Motor neuron (in vitro differentiated cells): ENCODE measurements at regions not wholly inside any gene's neighbourhood (a gene's known extent, or its start where the extent isn't known, plus 50 kb on each side); places are given as distances from the start of the nearest gene placed in this dataset.
A peak's percentile ranks its signal among the peaks of the same experiment; 100 is the strongest.

Experiments
- ATAC-seq, 8 experiments: fragments of 200-7000 bp; cut with Tn5 transposase; replicated peaks in 6 of 8; 2 replicates each; pipeline ENCODE4 v1.8.0; 2021; ENCODE audit warnings: mild to moderate bottlenecking in 8 of 8, moderate library complexity in 8 of 8
- H3K27ac ChIP-seq, 2 donors: fragments of 250-450 bp; sonication (Bioruptor Pico); 2 replicates each; pipeline ENCODE4 v1.9.0; 2021; ENCODE audit warnings: antibody characterized with exemption in 2 of 2, mild to moderate bottlenecking in 2 of 2, moderate library complexity in 1 of 2
- H3K4me1 ChIP-seq, 2 donors: fragments of 250-450 bp; sonication (Bioruptor Pico); replicated peaks in 1 of 2; 2 replicates each; pipeline ENCODE4 v1.6.1; 2021; ENCODE audit warnings: antibody characterized with exemption in 2 of 2, mild to moderate bottlenecking in 2 of 2, moderate library complexity in 1 of 2
- H3K4me3 ChIP-seq, 5 donors: fragments of 250-450 bp; sonication (Bioruptor Pico); 2 replicates each; pipeline ENCODE4 v1.9.0; 2021; ENCODE audit warnings: antibody characterized with exemption in 5 of 5, mild to moderate bottlenecking in 5 of 5, moderate library complexity in 4 of 5
- WGBS, 10 experiments: fragments of 450-650 bp; shearing (Covaris generic); methylation state at CpG; one replicate each; pipeline ENCODE4 v1.0.0; 2022; 5-methylcytosine and 5-hydroxymethylcytosine counted together
- in situ Hi-C, 9 experiments: fragments of 400-800 bp; cut with MboI; loops; one replicate each; pipeline ENCODE4 v1.15.0; 2021; ENCODE audit warnings: low sequenced_read_pairs in 9 of 9, low pct_unique_long_range_greater_than_20kb in 2 of 9; ENCODE audit not compliant: unreplicated experiment in 9 of 9

- peak in 4 of 8 experiments; percentile 31 to 71 (median 46) for ATAC-seq
- WGBS, 10 experiments: 8 to 100% (median 53%) methylated on average over 1 to 12 of the region's 15 CpGs; no CpG with 5 or more reads in 4 of the 10 experiments
- peaks cover 0 to 4% of the 10 kb centered on the region in 2 donors for H3K4me1 ChIP-seq
- H3K27ac ChIP-seq: no peak overlapping the region
- H3K4me3 ChIP-seq: no peak overlapping the region
- in situ Hi-C loops: no loop called here
Observed at GRCh38 chr20:17835240-17835933, 133.2 kb downstream of the SNX5 start.

- in situ Hi-C loops: no loop called here
- ATAC-seq: no peak
- WGBS, 10 experiments: 43 to 100% (median 86%) methylated on average over 1 to 2 of the region's 2 CpGs; no CpG with 5 or more reads in 2 of the 10 experiments
- H3K27ac ChIP-seq: no peak overlapping the region
- no peak overlapping the region for H3K4me3 ChIP-seq
- peaks cover 0 to 4% of the 10 kb centered on the region in 2 donors for H3K4me1 ChIP-seq
Observed at GRCh38 chr20:17834804-17835203, 133.8 kb downstream of the SNX5 start.

GRCh38 chr20:17833036-17833674, 133.4 kb downstream of the BANF2 start:
- WGBS, 10 experiments: 26 to 95% (median 71%) methylated on average over 2 to 9 of the region's 9 CpGs
- no peak overlapping the region for H3K27ac ChIP-seq
- no peak overlapping the region for H3K4me3 ChIP-seq
- in situ Hi-C loops: no loop called here
- no peaks in the 10 kb centered on the region for H3K4me1 ChIP-seq
- peak in 1 of 8 experiments; percentile 53 for ATAC-seq

DNA sequence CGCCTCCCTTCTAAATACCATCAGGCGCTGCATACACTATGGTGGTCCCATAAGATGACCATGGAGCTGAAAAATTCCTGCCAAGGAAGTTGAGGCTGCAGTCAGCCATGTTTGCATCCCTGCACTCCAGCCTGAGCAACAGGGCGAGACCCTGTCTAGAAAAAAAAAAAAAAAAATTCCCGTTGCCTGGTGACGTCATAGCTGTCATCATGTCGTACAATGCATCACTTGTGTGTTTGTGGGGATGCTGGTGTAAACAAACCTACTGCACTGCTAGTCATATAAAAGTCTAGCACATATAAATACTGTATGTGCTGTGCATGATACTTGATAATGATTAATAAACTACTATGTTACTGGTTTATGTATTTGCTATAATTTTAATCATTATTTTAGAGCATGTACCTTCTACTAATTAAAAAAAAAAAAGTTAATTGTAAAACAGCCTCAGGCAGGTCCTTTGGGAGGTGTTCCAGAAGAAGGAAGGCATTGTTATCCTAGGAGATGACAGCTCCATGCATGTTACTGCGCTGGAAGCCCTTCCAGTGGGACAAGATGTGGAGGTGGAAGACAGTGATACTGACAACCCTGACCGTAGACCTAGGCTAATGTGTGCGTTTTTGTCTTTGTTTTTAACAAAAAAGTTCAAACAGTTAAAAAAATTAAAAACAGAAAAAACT, 132.6 kb downstream of the BANF2 start:
- peak in 2 of 8 experiments; percentile 52 to 64 for ATAC-seq
- Histone ChIP-seq H3K4me3 (no peak overlapping the region), H3K4me1 (no peaks in the 10 kb centered on the region), H3K27ac (no peak overlapping the region)
- WGBS, 10 experiments: 35 to 84% (median 80%) methylated on average over 3 to 8 of the region's 9 CpGs; no CpG with 5 or more reads in 1 of the 10 experiments
- in situ Hi-C loops: no loop called here

DNA sequence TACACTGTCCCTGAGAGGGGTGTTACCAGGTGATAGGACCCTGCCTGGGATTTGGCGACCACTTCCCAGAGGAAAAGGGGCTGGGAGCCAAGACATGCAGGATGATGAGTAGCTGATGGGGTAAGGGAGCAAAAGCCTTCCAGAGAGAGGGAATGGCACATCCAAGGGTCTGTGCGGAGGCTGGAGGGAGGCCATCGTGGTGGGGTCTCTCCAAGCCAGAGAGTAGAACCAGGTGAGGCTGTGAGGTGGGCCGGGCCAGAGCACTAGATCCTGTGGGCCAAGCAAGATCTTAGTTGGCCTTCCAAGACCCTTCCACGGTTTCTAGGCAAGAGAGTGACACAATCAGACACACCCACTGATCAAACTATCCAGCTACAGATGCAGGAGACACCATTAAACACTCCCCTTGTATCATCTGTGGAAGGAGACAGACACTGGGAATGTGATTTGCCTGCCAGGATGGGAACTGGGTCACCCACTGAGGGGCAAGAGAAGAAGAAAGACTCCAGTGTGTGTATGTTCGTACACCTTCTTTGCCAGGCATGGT, 128.9 kb downstream of the BANF2 start:
- no peak overlapping the region for H3K4me3 ChIP-seq
- H3K27ac ChIP-seq: no peak overlapping the region
- no peak for ATAC-seq
- no peaks in the 10 kb centered on the region for H3K4me1 ChIP-seq
- 33 to 100% (median 68%) methylated on average over 1 to 3 of the region's 6 CpGs; no CpG with 5 or more reads in 5 of the 10 experiments for WGBS, 10 experiments
- in situ Hi-C loops: no loop called here

GRCh38 chr20:17827759-17828559, 128.2 kb downstream of the BANF2 start:
- 60 to 100% (median 80%) methylated on average over 1 to 9 of the region's 13 CpGs; no CpG with 5 or more reads in 3 of the 10 experiments for WGBS, 10 experiments
- no peak overlapping the region for H3K27ac ChIP-seq
- in situ Hi-C loops: no loop called here
- peak in 1 of 8 experiments; percentile 30 for ATAC-seq
- H3K4me1 ChIP-seq: no peaks in the 10 kb centered on the region
- no peak overlapping the region for H3K4me3 ChIP-seq

- H3K4me1 ChIP-seq: no peaks in the 10 kb centered on the region
- in situ Hi-C loops: no loop called here
- H3K4me3 ChIP-seq: no peak overlapping the region
- 0 to 100% (median 49%) methylated on average over 1 to 4 of the region's 4 CpGs; no CpG with 5 or more reads in 2 of the 10 experiments for WGBS, 10 experiments
- H3K27ac ChIP-seq: no peak overlapping the region
- ATAC-seq: peak in 4 of 8 experiments; percentile 31 to 97 (median 56)
Observed at GRCh38 chr20:17827079-17827478, 127.3 kb downstream of the BANF2 start.

DNA sequence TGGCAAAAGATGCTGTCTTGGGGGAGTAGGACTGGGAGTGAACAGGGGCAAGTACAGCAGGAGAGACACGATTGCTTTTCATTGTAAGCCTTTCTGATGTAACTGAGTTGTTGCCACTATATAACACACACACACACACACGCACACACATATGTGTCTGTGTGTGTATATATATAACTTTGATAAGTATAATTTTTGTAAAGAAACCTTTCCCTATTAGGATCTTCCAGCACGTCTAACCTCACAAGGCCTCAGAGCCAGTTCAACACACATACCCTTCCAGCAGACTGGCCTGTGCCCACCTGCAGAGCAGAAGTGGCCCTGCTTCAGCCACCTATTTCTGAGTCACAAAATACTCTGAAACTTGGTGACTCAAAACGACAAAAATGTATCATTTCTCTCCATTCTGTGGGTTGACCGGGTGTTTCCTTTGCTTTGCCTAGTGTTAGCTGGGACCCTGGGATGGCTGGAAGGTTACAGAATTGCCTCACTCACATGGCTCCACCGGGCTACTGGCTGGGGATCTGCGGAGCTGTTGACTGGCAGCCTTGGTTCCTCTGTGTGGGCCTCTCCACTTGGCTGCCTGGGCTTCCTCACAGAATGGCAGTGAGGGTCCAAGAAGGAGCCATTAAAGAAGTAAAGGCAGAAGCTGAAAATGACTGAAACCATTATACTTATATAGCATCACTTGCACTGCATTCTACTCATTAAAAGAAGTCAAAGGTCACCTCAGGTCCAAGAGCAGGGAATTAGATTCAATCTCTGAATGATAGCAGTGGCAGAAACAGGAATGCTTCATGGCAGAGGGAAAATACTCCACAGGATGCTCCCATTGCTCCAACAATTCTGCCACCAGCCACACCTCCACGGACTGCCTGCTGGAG, 126.4 kb downstream of the BANF2 start:
- Histone ChIP-seq H3K4me1 (no peaks in the 10 kb centered on the region), H3K4me3 (no peak overlapping the region), H3K27ac (no peak overlapping the region)
- ATAC-seq: no peak
- in situ Hi-C loops: no loop called here
- 29 to 100% (median 82%) methylated on average over 1 to 5 of the region's 8 CpGs for WGBS, 10 experiments

DNA sequence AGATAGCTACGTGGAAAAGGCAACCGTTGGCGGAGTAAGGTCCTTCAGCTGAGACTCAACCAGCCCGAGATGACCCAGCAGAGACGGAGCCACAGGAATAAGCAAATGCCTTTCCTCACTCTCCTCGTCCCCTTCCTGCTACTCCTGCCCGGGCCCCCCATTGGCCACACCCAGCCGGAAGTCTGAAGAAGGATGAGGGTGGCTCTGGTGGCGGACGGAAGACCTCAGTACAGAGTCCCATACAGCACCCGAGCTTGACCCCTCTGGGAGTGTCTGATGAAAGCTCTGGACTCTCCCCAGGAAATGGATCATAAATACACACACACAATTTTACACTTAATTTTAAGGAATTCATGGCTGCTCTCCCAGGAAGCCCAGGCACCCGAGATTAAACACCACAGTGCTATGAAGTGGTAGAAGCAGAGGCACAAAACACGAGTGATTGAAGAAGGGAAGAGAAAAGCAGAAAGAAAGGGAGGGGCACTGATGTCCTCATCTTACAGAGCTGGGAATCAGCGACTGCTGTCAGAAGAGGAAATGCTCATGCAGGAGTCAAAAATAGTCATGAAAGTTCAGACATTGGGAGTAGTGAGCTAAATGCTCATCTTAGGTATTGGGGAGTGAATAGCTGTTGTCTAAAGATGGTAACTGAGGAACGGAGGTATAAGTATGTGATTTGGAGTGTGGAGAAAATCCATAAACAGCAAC, 125.6 kb downstream of the BANF2 start:
- in situ Hi-C loops: no loop called here
- ATAC-seq: peak in 2 of 8 experiments; percentile 46 to 70
- WGBS, 10 experiments: 58 to 94% (median 81%) methylated on average over 2 to 11 of the region's 15 CpGs; no CpG with 5 or more reads in 1 of the 10 experiments
- Histone ChIP-seq H3K4me3 (no peak overlapping the region), H3K4me1 (no peaks in the 10 kb centered on the region), H3K27ac (no peak overlapping the region)

DNA sequence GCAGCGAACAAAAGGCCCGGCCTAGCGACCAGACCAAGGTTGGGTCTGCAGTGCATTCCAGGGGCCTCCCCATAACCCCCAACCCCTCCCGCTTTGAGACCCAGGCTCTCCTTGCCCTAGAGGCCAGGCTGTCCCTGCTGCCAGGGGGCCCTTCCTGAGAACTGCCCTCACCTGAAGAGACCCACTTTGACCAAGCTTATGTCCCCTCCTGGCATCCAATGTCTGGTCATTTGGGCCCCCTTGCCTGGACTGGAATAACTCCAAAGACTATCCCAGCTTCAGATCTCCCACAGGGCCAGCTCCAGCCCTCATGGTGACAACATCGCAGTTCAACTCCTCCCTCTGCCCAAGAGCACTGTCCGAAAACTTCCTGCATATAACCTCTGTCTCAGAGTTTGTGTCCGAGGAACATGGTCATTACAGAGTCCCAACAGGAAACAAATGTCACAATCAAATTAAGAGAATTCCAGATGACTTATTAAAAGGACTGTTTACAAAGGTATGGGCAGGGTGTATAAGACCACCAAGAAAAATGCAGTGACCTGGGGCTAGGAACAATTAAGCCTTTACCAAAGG, 125.0 kb downstream of the BANF2 start:
- no peak for ATAC-seq
- WGBS, 10 experiments: 89 to 100% (median 100%) methylated on average over 1 to 4 of the region's 7 CpGs; no CpG with 5 or more reads in 3 of the 10 experiments
- Histone ChIP-seq H3K4me3 (no peak overlapping the region), H3K27ac (no peak overlapping the region), H3K4me1 (no peaks in the 10 kb centered on the region)
- in situ Hi-C loops: no loop called here
